SK-N-SH (cell line): ENCODE measurements at regions not wholly inside any gene's neighbourhood (a gene's known extent, or its start where the extent isn't known, plus 50 kb on each side); places are given as distances from the start of the nearest gene placed in this dataset.

Experiments used
- CTCF ChIP-seq: fragments of 200-600 bp; sonication (generic); IDR thresholded peaks from 2 replicates; pipeline ENCODE4 v1.6.1; 2017; ENCODE audit warnings: antibody characterized with exemption, mild to moderate bottlenecking, moderate library complexity
- EP300 ChIP-seq, 2 experiments: IDR thresholded peaks; 2 replicates each; pipeline versions ENCODE4 v1.4.0 to v1.6.1; 2012; ENCODE audit warnings: borderline replicate concordance in 1 of 2, low read depth in 1 of 2, low read length in 1 of 2
- EZH2phosphoT487 ChIP-seq: fragments of 200-600 bp; sonication (generic); IDR thresholded peaks from 2 replicates; pipeline ENCODE4 v1.6.1; 2017; ENCODE audit warnings: low read depth, mixed run types, mild to moderate bottlenecking, antibody characterized with exemption, moderate library complexity, borderline replicate concordance
- GABPA ChIP-seq: IDR thresholded peaks from 2 replicates; pipeline ENCODE4 v1.4.0; 2012; ENCODE audit warnings: low read depth, mild to moderate bottlenecking
- GATA2 ChIP-seq: sonication (generic); formaldehyde crosslinking; IDR thresholded peaks from 2 replicates; pipeline ENCODE4 v1.5.0; 2020; ENCODE audit warnings: mild to moderate bottlenecking, missing genetic modification reagents
- JUND ChIP-seq: IDR thresholded peaks from 2 replicates; pipeline ENCODE4 v1.4.0; 2012
- MAX ChIP-seq: IDR thresholded peaks from 2 replicates; pipeline ENCODE4 v1.4.0; 2012; ENCODE audit warnings: low read depth
- POLR2AphosphoS5 ChIP-seq: IDR thresholded peaks from 2 replicates; pipeline ENCODE4 v1.6.1; 2012; ENCODE audit warnings: low read depth, low read length
- RAD21 ChIP-seq: IDR thresholded peaks from 2 replicates; pipeline ENCODE4 v1.6.1; 2012; ENCODE audit warnings: mild to moderate bottlenecking, low read length
- REST ChIP-seq: IDR thresholded peaks from 2 replicates; pipeline ENCODE4 v1.6.1; 2012; ENCODE audit warnings: mild to moderate bottlenecking, low read depth, low read length, moderate library complexity
- SIN3A ChIP-seq: IDR thresholded peaks from 2 replicates; pipeline ENCODE4 v1.6.1; 2012; ENCODE audit warnings: low read depth, mild to moderate bottlenecking, low read length, moderate library complexity, borderline replicate concordance
- TAF1 ChIP-seq: IDR thresholded peaks from 2 replicates; pipeline ENCODE4 v1.6.1; 2012; ENCODE audit warnings: low read depth, mild to moderate bottlenecking, low read length, moderate library complexity, borderline replicate concordance
- TCF12 ChIP-seq: IDR thresholded peaks from 2 replicates; pipeline ENCODE4 v1.4.0; 2012
- YY1 ChIP-seq: IDR thresholded peaks from 2 replicates; pipeline ENCODE4 v1.4.0; 2012; ENCODE audit warnings: low read depth, mild to moderate bottlenecking

GRCh38 chr1:22236166-22236565 is 93.3 kb upstream of the WNT4 start:
- no peak for TF ChIP-seq EP300 (IDR thresholded peaks at IDR 0.05; ENCODE audit: borderline replicate concordance in 1 of 2, low read depth in 1 of 2, low read length in 1 of 2)
- no peak for TF ChIP-seq CTCF
- TF ChIP-seq MAX, result no peak
- no peak for TF ChIP-seq REST
- no peak for TF ChIP-seq POLR2AphosphoS5
- no peak for TF ChIP-seq YY1
- TF ChIP-seq TCF12, result no peak
- no peak for TF ChIP-seq EZH2phosphoT487
- TF ChIP-seq GABPA, result no peak
- no peak for TF ChIP-seq RAD21
- no peak for TF ChIP-seq JUND
- no peak for TF ChIP-seq SIN3A
- TF ChIP-seq TAF1, result no peak
- no peak for TF ChIP-seq GATA2 (CRISPR knock-in tag)
